Coronary artery (tissue), 2 donors: ENCODE measurements at regions not wholly inside any gene's neighbourhood (a gene's known extent, or its start where the extent isn't known, plus 50 kb on each side); places are given as distances from the start of the nearest gene placed in this dataset.

Experiments used
- DNase-seq: peaks from one replicate; pipeline ENCODE4 v3.0.0-alpha.2; 2017; ENCODE audit warnings: low spot score
- H3K27ac ChIP-seq, 2 donors: fragments of 200-600 bp; sonication (generic); one replicate each; pipeline ENCODE4 v1.5.1; 2016 to 2019
- H3K4me3 ChIP-seq: fragments of 200-600 bp; sonication (generic); 2 replicates; pipeline ENCODE4 v1.5.1; 2016; ENCODE audit warnings: mild to moderate bottlenecking, moderate library complexity
- TF ChIP-seq, protein P1 (sequence below): fragments of 200-600 bp; sonication (generic); IDR thresholded peaks from one replicate; pipeline ENCODE4 v1.5.1; 2019; ENCODE audit warnings: antibody characterized with exemption

DNA sequence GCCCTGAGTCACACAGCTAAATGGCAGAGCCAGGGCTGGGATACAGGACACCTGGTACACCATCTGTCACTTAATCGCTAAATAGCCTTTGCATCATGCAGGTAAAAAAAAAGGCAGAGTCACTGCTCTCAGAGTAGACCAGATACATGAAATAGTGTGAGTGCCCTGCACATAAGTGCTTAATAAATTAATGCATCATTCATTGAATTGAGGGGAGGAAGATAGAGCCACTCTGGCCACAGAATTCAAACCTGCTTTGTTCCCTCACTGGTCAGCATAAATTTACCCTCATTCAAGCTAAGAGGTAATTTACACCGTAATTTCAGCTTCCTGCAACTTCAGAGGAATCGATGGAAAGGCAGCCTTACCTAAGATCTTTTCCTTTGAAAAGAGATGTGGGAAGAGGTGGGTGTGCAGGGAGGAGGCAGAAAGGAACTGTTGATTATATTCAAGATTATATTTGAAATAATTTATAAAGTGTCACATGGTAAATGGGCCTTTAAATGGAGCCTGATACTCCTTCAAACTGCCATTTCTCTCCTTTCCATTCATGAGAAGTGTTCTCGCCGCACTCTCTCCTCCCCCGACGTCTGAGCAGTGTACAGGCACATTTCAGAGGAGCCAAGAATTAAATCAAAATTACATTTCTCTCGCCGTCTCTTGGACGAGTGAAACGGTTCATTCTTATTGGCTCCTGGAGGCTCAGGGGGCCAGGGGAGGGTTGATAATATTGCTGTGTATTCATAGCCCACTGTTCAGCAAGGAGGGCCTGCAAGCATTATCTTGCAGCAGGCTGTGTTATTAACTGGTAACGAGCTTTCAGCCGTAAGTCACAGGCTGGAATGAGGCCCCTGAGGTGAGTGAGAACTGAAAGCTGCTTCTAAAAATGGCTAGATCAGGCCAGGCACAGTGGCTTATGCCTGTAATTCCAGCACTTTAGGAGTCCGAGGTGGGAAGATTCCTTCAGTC is 52.2 kb upstream of the HMGXB4 start:
- TF ChIP-seq, protein P1, sequence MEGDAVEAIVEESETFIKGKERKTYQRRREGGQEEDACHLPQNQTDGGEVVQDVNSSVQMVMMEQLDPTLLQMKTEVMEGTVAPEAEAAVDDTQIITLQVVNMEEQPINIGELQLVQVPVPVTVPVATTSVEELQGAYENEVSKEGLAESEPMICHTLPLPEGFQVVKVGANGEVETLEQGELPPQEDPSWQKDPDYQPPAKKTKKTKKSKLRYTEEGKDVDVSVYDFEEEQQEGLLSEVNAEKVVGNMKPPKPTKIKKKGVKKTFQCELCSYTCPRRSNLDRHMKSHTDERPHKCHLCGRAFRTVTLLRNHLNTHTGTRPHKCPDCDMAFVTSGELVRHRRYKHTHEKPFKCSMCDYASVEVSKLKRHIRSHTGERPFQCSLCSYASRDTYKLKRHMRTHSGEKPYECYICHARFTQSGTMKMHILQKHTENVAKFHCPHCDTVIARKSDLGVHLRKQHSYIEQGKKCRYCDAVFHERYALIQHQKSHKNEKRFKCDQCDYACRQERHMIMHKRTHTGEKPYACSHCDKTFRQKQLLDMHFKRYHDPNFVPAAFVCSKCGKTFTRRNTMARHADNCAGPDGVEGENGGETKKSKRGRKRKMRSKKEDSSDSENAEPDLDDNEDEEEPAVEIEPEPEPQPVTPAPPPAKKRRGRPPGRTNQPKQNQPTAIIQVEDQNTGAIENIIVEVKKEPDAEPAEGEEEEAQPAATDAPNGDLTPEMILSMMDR: no peak
- no peak for DNase-seq
- no peak overlapping the region for H3K27ac ChIP-seq
- no peak overlapping the region for H3K4me3 ChIP-seq

DNA sequence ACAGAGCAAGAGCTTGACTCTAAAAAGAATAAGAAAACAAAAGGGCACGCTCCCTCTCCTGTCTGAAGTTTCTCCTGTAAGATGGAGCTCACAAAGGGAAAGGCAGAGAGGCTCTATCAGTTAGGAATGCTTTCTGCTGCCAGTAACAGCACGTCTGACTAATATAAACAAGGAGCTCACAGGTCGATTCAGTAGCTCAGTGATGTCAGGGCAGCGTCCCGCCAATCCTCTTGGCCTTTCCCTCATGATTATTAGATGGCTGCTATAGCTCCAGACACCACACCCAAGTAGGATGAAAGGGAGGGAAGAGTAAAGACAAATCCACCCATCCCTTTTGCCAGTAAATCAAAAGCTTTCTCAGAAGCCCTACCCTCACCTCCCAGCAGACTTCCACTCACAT is 51.3 kb upstream of the HMGXB4 start:
- no peak for DNase-seq
- Histone ChIP-seq H3K4me3 (no peak overlapping the region), H3K27ac (no peak overlapping the region)
- TF ChIP-seq, protein P1: no peak

DNA sequence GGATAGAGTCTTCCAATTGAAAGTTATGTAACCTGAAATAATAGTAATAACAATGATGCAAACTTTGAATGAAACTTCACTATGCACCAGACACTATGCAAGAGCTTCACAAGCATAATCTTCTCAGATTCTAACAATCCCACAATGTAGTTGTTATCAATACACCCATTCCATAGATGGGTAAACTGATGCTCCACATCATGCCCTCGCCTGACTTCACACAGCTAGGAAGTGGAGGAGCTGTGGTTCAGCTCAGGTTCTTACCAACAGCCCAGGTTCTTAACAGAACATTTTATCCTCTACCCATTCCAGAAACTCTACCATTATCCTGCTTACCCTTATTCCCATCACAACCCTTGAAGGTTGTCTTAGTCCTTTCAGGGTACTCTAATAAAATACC is 50.4 kb upstream of the HMGXB4 start:
- Histone ChIP-seq H3K27ac (no peak overlapping the region), H3K4me3 (no peak overlapping the region)
- TF ChIP-seq, protein P1: no peak
- no peak for DNase-seq
